ENCODE measurements at regions not wholly inside any gene's neighbourhood (a gene's known extent, or its start where the extent isn't known, plus 50 kb on each side); places are given as distances from the start of the nearest gene placed in this dataset.

DNA sequence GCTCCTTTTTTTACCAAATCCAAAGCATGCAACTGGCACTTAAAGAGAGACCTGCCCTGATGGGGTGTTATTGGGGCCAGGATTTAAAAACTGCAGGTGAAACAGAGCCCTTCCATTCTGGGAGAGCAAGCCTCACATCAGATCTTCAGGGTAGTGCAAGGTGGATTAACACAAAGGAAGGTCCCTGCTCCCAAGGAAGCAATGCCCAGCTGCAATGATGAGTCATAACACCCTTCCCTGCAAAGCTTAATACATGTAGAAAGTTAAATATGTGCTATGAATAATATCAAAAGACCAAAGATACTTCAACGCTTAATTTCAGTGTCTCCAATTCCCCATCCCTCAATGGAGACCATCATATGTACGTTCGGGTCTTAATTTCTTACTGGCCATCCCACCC lies 508.0 kb downstream of the OMA1 start:
- Mint-ChIP-seq H3K9me3 (no peaks in the 10 kb centered on the region), H3K4me1 (ENCODE audit: low read depth) (no peaks in the 10 kb centered on the region), H3K27me3 (peaks cover 6% of the 10 kb centered on the region), H3K27ac (no peak overlapping the region), H3K4me3 (no peak overlapping the region), H3K36me3 (ENCODE audit: low read depth) (no peaks in the 10 kb centered on the region)
- ChIA-PET POLR2A (no interaction called here), CTCF (no interaction called here)
- intact Hi-C loops (cut with micrococcal nuclease) = no loop called here
- no peak for DNase-seq
- no peak for TF ChIP-seq CTCF (IDR thresholded peaks at IDR 0.05)
- ATAC-seq = no peak

DNA sequence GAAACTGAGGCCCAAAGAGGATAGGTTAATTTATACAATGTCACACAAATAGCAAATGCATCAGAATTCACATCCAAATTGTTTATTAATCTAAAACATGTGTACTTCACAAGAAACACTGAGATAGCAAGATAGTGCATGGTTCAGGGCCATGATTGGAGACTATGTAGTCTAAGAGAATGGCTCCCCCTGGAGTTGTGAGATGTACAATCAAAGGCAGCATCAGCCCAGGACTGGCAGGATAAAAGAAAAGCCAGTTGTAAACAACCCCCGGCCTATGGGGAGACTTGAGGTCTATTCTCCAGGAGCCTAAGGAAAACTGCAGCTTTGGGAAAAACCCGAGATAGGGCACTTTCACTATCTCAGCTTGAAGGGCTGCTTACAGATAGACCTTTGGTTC lies 511.0 kb downstream of the OMA1 start:
- POLR2A ChIA-PET = no interaction called here

GRCh38 chr1:58033311-58033710 lies 513.2 kb downstream of the OMA1 start:
- no peaks in the 10 kb centered on the region for H3K4me1 Mint-ChIP-seq (ENCODE audit: low read depth)
- ChIA-PET POLR2A (no interaction called here), CTCF (no interaction called here)
- H3K36me3 Mint-ChIP-seq (ENCODE audit: low read depth) = no peaks in the 10 kb centered on the region
- H3K27me3 Mint-ChIP-seq = peaks cover 15% of the 10 kb centered on the region
- H3K4me3 Mint-ChIP-seq = no peak overlapping the region
- ATAC-seq = no peak
- no peaks in the 10 kb centered on the region for H3K9me3 Mint-ChIP-seq
- intact Hi-C loops (cut with micrococcal nuclease) = no loop called here
- TF ChIP-seq CTCF (IDR thresholded peaks at IDR 0.05) = no peak
- H3K27ac Mint-ChIP-seq = no peak overlapping the region
- no peak for DNase-seq

More for the DNA sequence above, 511.0 kb downstream of the OMA1 start:
- H3K36me3 Mint-ChIP-seq (ENCODE audit: low read depth) = no peaks in the 10 kb centered on the region
- intact Hi-C loops (cut with micrococcal nuclease) = no loop called here
- peaks cover 9% of the 10 kb centered on the region for H3K27me3 Mint-ChIP-seq
- no peaks in the 10 kb centered on the region for H3K9me3 Mint-ChIP-seq
- CTCF ChIA-PET = no interaction called here
- H3K4me3 Mint-ChIP-seq = no peak overlapping the region
- no peak for DNase-seq
- ATAC-seq = no peak
- H3K27ac Mint-ChIP-seq = no peak overlapping the region
- H3K4me1 Mint-ChIP-seq (ENCODE audit: low read depth) = no peaks in the 10 kb centered on the region
- TF ChIP-seq CTCF (IDR thresholded peaks at IDR 0.05) = no peak

GRCh38 chr1:58032611-58033073 lies 513.9 kb downstream of the OMA1 start:
- Mint-ChIP-seq H3K4me1 (ENCODE audit: low read depth) (no peaks in the 10 kb centered on the region), H3K27me3 (peaks cover 13% of the 10 kb centered on the region), H3K27ac (no peak overlapping the region), H3K9me3 (no peaks in the 10 kb centered on the region), H3K36me3 (ENCODE audit: low read depth) (no peaks in the 10 kb centered on the region), H3K4me3 (no peak overlapping the region)
- DNase-seq (no peak), ATAC-seq (no peak)
- intact Hi-C loops (cut with micrococcal nuclease) = no loop called here
- ChIA-PET POLR2A (no interaction called here), CTCF (no interaction called here)
- TF ChIP-seq CTCF (IDR thresholded peaks at IDR 0.05) = no peak

DNA sequence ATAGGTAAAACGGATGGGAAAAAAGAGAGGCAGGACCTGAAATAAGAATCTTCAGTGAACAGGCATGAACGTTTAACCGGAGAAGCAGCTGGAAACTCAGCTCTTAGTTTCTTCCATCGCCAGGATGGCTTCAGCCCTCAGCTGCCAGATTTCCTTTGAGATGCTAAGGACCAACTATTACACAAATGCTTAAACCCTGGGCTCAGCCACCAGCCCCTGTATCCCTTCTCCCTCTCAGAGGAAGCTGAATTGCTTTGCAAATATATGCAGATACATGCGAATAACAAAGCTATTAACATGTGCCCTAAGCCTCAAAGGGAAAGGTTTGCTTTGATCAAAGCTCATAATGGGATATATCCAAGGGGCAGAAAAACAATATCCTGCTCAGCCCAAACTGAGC lies 515.1 kb downstream of the OMA1 start:
- Mint-ChIP-seq H3K27me3 (peaks cover 12% of the 10 kb centered on the region), H3K4me1 (ENCODE audit: low read depth) (no peaks in the 10 kb centered on the region), H3K4me3 (no peak overlapping the region), H3K27ac (no peak overlapping the region), H3K36me3 (ENCODE audit: low read depth) (no peaks in the 10 kb centered on the region), H3K9me3 (no peaks in the 10 kb centered on the region)
- DNase-seq (no peak), ATAC-seq (no peak)
- CTCF ChIA-PET = interaction anchor here (1.0 kb wide), 1 partner anchor 15 kb away, joined by 3 read pairs; no protein-coding TSS in a partner anchor
- POLR2A ChIA-PET = no interaction called here
- TF ChIP-seq CTCF (IDR thresholded peaks at IDR 0.05) = no peak
- intact Hi-C loops (cut with micrococcal nuclease) = no loop called here
